Stimulated activated CD8-positive, alpha-beta memory T cell treated with anti-CD3 and anti-CD28 coated beads, Interleukin-15, amount 100 ng/mL, for 1 hour (primary cell): ENCODE measurements at regions not wholly inside any gene's neighbourhood (a gene's known extent, or its start where the extent isn't known, plus 50 kb on each side); places are given as distances from the start of the nearest gene placed in this dataset.
"Not testable (repeated sequence)": the region's sequence is repeated elsewhere in the genome, so short reads cannot be mapped to it uniquely, and the experiment has no call there.

Experiments used
- DNase-seq: peaks from one replicate; pipeline ENCODE4 v3.0.0-alpha.2; 2020; ENCODE audit warnings: low read depth

- DNase-seq = not testable (repeated sequence)
Observed at GRCh38 chr9:40906879-40907278, 221.6 kb downstream of the FOXD4L6 start.

DNA sequence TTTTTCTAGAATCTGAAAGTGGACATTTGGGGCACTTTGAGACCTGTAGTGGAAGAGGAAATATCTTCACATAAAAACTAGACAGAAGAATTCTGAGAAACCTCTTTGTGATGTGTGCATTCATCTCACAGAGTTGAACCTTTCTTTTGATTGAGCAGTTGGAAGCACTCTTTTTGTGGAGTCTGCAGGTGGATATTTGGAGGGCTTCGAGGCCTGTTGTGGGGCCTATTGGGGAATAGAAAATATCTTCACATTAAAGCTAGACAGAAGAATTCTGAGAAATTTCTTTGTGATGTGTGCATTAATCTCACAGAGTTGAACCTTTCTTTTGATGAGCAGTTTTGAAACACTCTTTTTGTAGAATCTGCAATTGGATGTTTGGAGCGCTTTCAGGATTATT lies 236.2 kb downstream of the FOXD4L6 start:
- DNase-seq = not testable (repeated sequence)

DNA sequence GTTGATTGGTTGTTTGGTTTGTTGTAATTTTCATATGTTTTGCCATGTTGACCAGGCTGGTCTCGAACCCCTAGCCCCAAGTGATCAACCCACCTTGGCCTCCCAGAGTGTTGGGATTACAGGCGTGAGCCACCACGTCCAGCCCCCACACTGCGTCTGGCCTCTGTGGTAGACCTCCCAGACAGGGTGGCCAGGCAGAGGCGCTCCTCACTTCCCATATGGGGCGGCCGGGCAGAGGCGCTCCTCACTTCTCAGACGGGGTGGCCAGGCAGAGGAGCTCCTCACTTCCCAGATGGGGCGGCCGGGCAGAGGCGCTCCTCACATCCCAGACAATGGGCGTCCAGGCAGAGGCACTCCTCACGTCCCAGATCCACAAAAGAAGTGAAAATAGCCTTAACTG lies 242.6 kb downstream of the FOXD4L6 start:
- DNase-seq = not testable (repeated sequence)

GRCh38 chr9:40884902-40885490 lies 243.5 kb downstream of the FOXD4L6 start:
- not testable (repeated sequence) for DNase-seq

- no peak for DNase-seq
Observed at GRCh38 chr9:40884072-40884901, 244.2 kb downstream of the FOXD4L6 start.

DNA sequence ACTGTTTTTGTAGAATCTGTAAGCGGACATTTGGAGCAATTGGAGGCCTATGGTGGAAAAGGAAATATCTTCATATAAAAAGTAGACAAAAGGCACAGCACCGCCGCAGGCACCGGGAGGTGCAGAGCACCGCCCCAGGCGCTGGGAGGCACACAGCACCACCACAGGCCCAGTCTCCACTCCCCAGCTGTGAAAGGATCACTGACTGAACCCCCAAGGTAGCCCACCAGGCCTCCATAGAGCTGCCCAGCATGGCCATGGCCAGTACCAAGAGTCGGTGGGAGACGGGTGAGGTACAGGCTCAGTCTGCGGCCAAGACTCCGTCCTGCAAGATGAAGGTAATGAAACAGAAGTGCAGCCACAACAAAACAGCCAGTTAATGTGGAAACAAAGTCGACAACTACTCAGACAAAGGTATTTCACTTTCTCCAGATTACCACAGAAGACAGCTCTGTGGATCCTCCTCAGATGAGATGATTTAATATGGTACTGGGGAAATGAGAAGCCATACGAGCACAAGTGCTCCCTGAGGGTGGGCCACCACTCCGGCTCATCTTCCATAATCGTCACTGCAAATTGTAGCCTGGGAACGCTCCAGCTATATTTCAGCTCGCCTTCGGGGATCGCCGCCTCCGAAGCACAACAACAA lies 244.9 kb downstream of the FOXD4L6 start:
- not testable (repeated sequence) for DNase-seq

GRCh38 chr9:40873753-40874295 lies 254.7 kb downstream of the FOXD4L6 start:
- DNase-seq = not testable (repeated sequence)

GRCh38 chr9:40868437-40868836 lies 260.0 kb downstream of the FOXD4L6 start:
- not testable (repeated sequence) for DNase-seq
